HuH-7.5 (cell line): ENCODE measurements at regions not wholly inside any gene's neighbourhood (a gene's known extent, or its start where the extent isn't known, plus 50 kb on each side); places are given as distances from the start of the nearest gene placed in this dataset.
"Not testable (repeated sequence)": the region's sequence is repeated elsewhere in the genome, so short reads cannot be mapped to it uniquely, and the experiment has no call there.

Source experiments
- DNase-seq: peaks from one replicate; pipeline ENCODE4 v3.0.0; 2011; ENCODE audit warnings: low spot score

- DNase-seq = no peak
Measured at GRCh38 chrX:109879991-109880390, 122.9 kb upstream of the TMEM164 start.

DNA sequence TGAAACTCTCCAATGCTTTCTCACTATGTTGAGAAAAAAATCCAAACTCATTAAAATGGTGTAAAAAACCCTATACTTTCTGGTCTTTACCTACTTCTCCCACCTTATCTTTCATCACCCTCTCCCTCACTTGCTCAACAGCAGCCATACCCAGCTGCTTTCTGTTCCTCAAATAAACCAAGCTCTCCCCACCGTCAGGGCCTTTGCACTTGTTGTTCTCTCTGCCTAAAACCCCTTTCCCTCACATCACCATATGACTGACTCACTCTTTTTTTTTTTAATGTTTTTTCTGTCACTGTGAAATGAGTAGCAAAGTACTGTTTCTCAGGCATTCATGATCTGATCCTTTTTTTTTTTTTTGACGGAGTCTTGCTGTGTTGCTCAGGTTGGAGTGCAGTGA, 122.3 kb upstream of the TMEM164 start:
- DNase-seq = no peak

DNA sequence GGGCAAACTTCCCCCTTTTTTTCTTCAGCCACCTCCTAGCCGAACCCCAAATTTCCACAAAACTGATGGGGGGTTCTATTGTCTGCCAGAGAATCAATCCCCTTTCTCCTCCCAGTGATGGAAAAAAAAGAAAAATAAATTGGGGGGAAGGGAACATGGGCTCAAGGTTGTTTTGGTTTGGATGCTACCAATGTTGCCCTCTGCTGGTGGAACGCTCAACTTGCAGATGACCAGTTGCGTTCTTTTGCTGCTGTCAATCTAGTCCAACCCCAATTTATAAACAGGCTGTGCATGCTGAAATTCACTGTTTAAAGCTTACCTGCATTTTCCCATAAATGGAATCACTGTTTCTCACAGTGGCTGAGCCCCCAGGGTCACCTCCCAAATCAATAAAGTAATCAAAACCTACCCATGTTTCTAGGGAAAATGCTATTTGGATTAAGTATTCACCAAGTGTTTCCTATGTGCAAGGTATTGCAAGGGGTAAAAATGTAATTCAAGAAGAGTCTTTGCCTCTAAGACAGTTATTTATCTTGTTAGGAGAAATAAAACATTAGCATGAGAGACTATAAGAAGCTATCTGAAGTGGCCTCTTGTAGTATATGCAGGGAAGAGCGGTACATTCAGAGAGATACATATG, 116.7 kb upstream of the TMEM164 start:
- DNase-seq = no peak

GRCh38 chrX:109889289-109890006, 113.5 kb upstream of the TMEM164 start:
- no peak for DNase-seq

- no peak for DNase-seq
Measured at GRCh38 chrX:109890300-109890699, 112.6 kb upstream of the TMEM164 start.

DNA sequence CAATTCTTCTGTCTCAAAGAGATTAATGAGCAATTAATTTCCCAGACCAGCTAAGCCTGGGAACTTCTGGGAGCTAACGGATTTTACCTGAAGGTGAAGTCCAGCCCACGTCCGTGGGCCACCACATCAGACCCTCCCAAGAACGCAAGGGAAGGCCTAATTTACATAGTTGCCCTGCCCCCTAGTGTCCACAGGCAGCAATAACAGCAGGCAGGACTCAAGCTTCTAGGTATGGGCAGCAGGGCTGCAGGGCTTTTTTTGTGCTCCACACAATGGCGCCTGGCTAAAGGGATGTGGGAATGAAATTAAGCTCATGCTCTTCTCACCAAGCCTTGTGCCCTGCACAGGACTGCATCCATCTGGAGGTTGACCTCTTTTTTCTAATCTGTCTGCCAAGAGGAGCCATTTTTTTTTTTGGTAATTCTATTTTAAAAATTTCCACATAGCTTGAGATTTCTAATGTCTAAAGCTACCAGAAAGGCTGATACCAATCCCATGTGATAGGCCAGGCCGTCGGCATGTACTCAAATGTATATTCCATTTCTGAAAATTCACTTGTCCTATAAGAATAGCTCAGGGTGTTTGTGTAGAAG, 111.9 kb upstream of the TMEM164 start:
- no peak for DNase-seq

DNA sequence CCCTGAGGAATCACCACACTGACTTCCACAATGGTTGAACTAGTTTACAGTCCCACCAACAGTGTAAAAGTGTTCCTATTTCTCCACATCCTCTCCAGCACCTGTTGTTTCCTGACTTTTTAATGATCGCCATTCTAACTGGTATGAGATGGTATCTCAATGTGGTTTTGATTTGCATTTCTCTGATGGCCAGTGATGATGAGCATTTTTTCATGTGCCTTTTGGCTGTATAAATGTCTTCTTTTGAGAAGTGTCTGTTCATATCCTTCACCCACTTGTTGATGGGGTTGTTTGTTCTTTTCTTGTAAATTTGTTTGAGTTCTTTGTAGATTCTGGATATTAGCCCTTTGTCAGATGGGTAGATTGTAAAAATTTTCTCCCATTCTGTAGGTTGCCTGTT, 106.9 kb upstream of the TMEM164 start:
- DNase-seq = not testable (repeated sequence)

DNA sequence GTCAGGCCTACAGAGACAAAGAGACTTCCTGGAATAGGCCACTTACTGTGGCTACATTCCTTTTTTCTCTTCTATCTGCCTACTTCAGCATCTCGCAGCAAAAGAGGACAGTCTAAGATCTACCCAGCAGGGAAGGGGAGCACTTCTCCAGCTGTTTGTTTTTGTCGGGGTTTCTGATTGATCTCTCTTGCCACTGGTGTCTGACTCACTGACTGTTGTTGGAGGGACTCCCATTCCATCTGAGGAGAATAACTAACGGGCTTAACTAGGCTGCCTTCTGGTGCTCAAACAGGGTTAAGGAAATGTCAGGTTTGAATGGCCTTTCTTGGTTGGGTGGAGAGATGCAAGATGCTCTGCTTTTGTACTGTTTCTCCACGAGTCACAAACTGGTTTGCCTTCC, 100.2 kb upstream of the TMEM164 start:
- no peak for DNase-seq

DNA sequence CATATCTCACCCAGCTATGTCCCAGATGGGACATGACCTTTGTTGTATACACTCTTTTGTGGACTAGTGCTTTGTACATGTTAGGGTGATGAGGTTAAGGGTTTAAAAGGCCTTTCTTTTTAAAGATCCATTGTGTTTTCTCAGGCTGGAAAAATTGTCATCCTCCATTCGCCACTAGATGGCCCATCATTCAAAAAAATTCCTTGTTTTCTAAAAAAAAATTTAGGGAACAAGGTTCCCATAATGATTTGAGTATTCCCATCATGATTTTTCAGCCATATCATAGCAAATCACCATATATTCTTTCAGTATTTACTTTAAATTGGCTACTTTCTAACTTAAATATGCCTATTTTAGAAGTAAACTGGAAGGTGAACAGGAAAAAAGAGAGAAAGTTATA, 91.9 kb upstream of the TMEM164 start:
- no peak for DNase-seq

DNA sequence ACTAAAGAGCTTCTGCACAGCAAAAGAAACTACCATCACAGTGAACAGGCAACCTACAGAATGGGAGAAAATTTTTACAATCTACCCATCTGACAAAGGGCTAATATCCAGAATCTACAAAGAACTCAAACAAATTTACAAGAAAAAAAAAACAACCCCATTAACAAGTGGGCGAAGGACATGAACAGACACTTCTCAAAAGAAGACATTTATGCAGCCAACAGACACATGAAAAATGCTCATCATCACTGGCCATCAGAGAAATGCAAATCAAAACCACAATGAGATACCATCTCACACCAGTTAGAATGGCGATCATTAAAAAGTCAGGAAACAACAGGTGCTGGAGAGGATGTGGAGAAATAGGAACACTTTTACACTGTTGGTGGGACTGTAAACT, 89.9 kb upstream of the TMEM164 start:
- DNase-seq = not testable (repeated sequence)

DNA sequence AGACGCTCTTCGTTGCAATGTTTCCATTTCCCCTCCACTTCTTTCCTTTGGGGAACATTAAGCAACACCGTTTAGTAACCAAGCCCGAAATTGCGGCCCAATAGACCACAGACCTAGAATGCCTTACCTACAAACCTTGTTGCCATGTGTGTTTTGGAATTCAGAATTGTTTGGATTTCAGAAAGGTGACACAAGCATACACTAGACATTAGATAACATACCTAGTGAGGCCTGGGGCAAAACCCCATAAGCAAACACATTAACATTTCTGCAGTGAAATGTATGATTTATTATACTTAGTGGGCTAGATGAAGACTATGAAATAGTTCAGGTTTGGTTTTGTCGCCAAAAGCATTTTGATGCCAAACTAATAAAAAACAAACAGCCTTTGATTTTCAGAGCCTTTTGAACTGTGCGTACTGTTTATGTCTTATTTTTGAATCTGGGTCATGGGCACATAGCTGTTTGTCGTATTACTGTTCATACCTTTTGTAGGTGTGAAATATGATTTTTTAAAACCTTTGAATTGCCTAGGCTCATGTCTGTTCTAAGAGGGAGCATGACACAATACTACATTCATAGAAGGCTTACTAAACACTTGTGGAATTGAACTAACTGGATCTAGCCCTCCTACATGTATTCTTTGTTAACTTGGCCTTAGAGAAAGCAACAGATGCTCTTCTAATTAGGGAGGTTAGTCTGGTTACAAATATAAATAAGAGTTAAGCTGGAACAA, 88.6 kb upstream of the TMEM164 start:
- DNase-seq = no peak

- no peak for DNase-seq
Measured at GRCh38 chrX:109918753-109919152, 84.2 kb upstream of the TMEM164 start.

DNA sequence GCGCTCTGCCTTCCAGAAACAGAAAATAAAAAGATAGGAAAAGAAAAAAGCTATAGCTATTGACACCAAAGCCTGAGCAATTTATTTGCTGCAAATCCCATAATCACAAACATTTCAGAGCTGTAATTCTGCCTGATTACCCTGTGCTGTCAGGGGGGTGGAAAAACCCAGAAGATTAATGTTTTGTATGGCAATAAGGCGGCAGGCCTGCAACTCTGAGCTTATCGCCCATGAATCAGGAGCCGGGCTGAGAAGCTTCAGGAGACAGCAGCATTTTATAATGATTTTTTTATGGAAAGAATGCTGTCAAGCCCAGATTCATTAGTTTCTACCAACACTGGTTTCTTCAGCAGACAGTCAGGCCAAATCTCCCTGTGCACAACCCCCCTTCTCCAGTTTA, 82.6 kb upstream of the TMEM164 start:
- DNase-seq = no peak

GRCh38 chrX:109920868-109921267, 82.0 kb upstream of the TMEM164 start:
- no peak for DNase-seq

DNA sequence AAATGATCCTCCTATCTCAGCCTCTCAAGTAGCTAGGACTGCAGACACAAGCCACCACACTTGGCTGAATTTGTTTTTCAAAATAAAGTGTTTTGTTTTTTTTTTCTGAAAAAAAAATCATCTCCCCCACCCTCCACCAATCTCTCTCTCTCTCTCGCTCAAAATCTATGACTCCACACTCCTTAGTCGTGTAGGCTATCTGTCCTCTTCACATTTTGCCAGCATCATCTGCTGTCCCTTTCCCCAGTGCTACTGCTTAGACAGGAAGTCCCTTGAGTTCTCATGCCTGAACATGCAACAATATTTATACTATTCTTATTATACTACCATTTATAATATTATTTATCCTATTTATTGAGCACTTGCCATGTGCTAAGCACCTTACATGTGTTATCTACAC, 80.7 kb upstream of the TMEM164 start:
- no peak for DNase-seq

GRCh38 chrX:109925003-109925402, 77.9 kb upstream of the TMEM164 start:
- DNase-seq = not testable (repeated sequence)

- DNase-seq = no peak
Measured at GRCh38 chrX:109925656-109926055, 77.3 kb upstream of the TMEM164 start.

GRCh38 chrX:109926118-109926517, 76.8 kb upstream of the TMEM164 start:
- no peak for DNase-seq

- no peak for DNase-seq
Measured at GRCh38 chrX:109926743-109927662, 75.9 kb upstream of the TMEM164 start.

GRCh38 chrX:109927663-109928273, 75.1 kb upstream of the TMEM164 start:
- no peak for DNase-seq

DNA sequence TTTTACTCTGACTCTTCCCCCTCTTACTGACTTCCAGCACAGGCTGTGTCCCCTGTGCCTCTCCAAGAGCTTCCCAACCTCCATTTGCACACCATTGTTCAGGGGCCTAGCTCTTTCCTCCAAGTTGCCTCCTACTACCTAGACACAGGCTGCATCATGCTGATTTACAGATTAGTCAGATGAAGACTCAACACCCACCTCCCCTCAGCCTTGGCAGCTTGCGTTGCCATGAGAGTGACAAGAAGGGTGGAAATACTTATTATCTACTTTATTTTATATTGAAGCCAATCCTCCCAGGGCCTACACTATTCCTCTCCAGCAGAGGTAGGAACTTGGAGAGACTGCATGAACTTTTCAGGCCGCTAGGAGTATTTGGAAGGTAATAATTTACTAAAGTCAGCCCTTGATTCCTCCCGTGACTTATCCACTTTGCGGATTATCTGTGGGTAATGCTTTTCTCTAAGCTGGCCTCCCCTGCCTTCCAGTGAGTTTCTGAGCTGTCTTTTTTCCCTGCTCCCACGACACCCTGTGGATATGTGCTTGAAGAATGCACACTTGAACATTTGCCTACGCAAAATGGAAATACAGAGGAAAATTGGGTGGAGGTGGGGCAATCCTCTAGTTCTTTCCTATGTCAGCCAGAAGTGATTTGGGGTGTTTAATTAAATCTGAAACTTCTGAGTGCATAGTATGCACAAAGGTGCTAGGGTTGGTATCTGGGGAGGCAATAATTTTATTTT, 74.1 kb upstream of the TMEM164 start:
- DNase-seq = no peak
